ENCODE measurements at regions not wholly inside any gene's neighbourhood (a gene's known extent, or its start where the extent isn't known, plus 50 kb on each side); places are given as distances from the start of the nearest gene placed in this dataset.

DNA sequence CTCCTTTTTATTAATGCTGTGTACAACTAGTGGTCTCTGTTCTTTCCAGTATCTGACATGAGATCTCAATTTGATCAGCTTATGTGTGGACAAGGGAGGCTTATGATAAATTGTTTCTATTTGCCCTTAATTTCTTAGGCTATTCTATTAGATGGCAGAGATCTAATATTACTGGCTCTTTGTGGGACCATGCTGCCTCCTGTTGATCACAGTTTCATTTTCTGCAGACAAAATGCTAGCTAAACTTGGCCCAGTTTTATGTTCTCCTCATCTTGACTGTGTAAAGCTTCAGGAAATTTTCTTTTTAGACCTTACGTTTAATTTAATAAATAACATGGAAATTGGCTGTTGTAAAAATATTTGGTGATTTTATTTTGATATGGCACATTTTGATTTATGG is 627.1 kb upstream of the AADAT start:
- TF ChIP-seq POLR2AphosphoS5 (IDR thresholded peaks at IDR 0.05; ENCODE audit: low read depth, low read length) (no peak), TAF1 (IDR thresholded peaks at IDR 0.05; ENCODE audit: borderline replicate concordance, low read depth, low read length) (no peak)
